IPS-18c (cell line): ENCODE measurements at regions not wholly inside any gene's neighbourhood (a gene's known extent, or its start where the extent isn't known, plus 50 kb on each side); places are given as distances from the start of the nearest gene placed in this dataset.
"Not testable (repeated sequence)": the region's sequence is repeated elsewhere in the genome, so short reads cannot be mapped to it uniquely, and the experiment has no call there.

ENCODE experiments used
- H3K4me3 ChIP-seq: 2 replicates; pipeline ENCODE4 v1.7.0; 2013; ENCODE audit warnings: low read depth, mild to moderate bottlenecking, low read length, moderate library complexity; ENCODE audit not compliant: insufficient read depth
- H3K9me3 ChIP-seq: one replicate; pipeline ENCODE4 v1.6.1; 2013; ENCODE audit warnings: mild to moderate bottlenecking, low read length, moderate library complexity; ENCODE audit not compliant: control insufficient read depth, insufficient read depth

- H3K4me3 ChIP-seq, result no peak overlapping the region
- H3K9me3 ChIP-seq, result peaks cover 7% of the 10 kb centered on the region
These were observed 1333.1 kb upstream of the TENM4 start for GRCh38 chr11:80773919-80774318.

- peaks cover 7% of the 10 kb centered on the region for H3K9me3 ChIP-seq
- no peak overlapping the region for H3K4me3 ChIP-seq
These were observed 1330.2 kb upstream of the TENM4 start for GRCh38 chr11:80771017-80771416.

GRCh38 chr11:80758787-80759186 lies 1318.0 kb upstream of the TENM4 start:
- no peaks in the 10 kb centered on the region for H3K9me3 ChIP-seq
- H3K4me3 ChIP-seq, result no peak overlapping the region

GRCh38 chr11:80748207-80748925 lies 1307.5 kb upstream of the TENM4 start:
- Histone ChIP-seq H3K4me3 (no peak overlapping the region), H3K9me3 (no peaks in the 10 kb centered on the region)

DNA sequence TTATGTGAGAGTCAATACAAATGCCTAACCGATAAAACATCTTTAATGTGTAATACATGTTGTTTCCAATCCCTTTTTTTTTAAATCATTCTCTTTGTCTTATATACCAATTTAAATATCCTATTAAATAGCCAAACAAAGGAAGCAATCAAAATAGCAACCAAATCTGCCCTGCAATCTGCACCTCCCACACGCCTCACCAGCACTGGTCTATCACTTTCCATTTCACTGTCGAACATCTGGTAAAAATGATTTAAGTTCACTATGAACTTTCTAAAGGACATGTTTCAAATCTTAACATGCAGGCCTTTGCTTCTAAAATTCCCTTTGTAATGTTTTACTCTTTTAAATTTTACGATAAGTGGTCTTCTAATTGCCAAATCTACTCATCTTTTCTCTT lies 1305.5 kb upstream of the TENM4 start:
- Histone ChIP-seq H3K9me3 (no peaks in the 10 kb centered on the region), H3K4me3 (no peak overlapping the region)

DNA sequence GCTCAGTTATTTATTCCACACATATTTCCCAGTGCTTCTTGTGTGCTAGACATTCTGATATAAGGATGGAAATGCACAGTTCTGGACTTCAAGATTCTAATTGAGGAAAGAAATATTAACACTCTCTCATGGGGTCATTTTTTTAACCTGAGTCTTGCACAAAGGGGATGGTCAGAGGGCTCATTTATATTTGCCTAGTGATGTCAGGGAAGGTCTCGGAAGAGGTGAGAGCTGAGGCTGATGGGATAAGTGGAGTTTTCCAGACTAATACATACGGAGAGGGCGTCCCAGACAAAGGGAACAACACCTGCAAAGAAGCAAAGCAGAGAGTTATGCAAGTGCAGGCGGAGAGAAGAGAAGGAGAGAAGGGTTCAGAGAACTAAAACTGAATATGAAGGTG lies 1304.6 kb upstream of the TENM4 start:
- H3K4me3 ChIP-seq, result no peak overlapping the region
- no peaks in the 10 kb centered on the region for H3K9me3 ChIP-seq

- Histone ChIP-seq H3K4me3 (no peak overlapping the region), H3K9me3 (no peaks in the 10 kb centered on the region)
These were observed 1293.0 kb upstream of the TENM4 start for GRCh38 chr11:80733790-80734189.

GRCh38 chr11:80733361-80733760 lies 1292.5 kb upstream of the TENM4 start:
- no peak overlapping the region for H3K4me3 ChIP-seq
- no peaks in the 10 kb centered on the region for H3K9me3 ChIP-seq

- Histone ChIP-seq H3K9me3 (no peaks in the 10 kb centered on the region), H3K4me3 (no peak overlapping the region)
These were observed 1286.5 kb upstream of the TENM4 start for GRCh38 chr11:80727315-80727714.

GRCh38 chr11:80726236-80726635 lies 1285.4 kb upstream of the TENM4 start:
- Histone ChIP-seq H3K4me3 (no peak overlapping the region), H3K9me3 (no peaks in the 10 kb centered on the region)

GRCh38 chr11:80724366-80724765 lies 1283.5 kb upstream of the TENM4 start:
- Histone ChIP-seq H3K4me3 (no peak overlapping the region), H3K9me3 (no peaks in the 10 kb centered on the region)

GRCh38 chr11:80722629-80723028 lies 1281.8 kb upstream of the TENM4 start:
- H3K4me3 ChIP-seq, result no peak overlapping the region
- no peaks in the 10 kb centered on the region for H3K9me3 ChIP-seq

DNA sequence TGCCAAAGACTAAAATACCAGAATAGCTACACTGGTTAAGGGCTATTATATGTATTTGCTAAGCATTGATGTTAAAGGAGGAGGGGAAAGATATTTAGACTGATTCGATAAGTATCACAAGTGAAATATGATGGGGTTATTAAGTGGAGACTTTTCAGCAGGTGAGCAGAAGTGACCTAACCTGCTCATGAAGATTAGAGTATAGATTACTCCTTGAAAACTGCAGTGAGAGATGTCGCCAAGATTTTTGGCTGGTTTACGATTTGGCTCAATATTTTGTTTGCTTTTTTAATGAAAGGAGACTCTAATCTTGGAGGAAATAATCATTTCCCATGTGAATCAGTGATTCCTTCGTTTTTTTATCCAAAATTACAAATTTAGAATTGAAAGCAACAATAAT lies 1279.5 kb upstream of the TENM4 start:
- no peaks in the 10 kb centered on the region for H3K9me3 ChIP-seq

GRCh38 chr11:80719292-80719646 lies 1278.4 kb upstream of the TENM4 start:
- no peaks in the 10 kb centered on the region for H3K9me3 ChIP-seq
- H3K4me3 ChIP-seq, result no peak overlapping the region

More for the DNA sequence above, 1279.5 kb upstream of the TENM4 start:
- H3K4me3 ChIP-seq, result no peak overlapping the region

- H3K4me3 ChIP-seq, result no peak overlapping the region
- no peaks in the 10 kb centered on the region for H3K9me3 ChIP-seq
These were observed 1277.9 kb upstream of the TENM4 start for GRCh38 chr11:80718611-80719291.

DNA sequence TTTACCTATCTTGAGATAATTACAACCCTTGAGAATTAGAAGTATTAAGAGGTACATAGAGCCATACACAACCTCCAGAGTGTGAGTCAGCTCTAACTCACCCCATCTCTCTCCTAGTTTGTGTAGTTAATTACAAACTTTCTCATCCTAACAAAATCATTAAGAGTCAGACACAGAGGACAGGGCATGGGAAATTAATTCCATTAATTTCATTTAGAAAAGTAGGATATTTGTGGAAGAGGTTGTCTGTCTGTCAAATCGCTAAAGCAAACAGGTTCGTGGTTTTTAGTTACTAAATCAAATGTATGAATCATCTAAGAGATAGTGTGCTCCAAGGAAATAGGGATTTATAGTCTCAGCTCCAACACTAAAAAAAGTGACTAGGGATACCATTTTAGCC lies 1261.4 kb upstream of the TENM4 start:
- H3K9me3 ChIP-seq, result no peaks in the 10 kb centered on the region
- no peak overlapping the region for H3K4me3 ChIP-seq

DNA sequence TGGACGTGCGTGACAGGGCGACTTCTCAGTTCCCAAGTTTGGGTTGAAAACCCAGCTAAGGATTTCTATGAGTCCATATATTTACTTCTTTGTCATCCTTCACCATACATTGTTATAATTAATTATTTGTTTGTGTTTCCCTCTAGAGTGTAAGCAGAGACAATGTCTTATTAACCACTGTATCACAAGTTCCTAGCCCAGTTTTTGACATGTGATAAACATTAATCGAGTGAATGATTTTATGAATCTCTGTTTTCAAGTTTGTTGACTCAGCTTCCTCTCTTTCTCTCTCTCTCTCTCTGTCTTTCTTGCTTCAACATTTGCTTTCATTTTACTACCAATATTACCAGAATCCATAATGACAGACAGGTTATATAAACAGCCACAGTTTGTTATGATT lies 1259.6 kb upstream of the TENM4 start:
- H3K4me3 ChIP-seq, result no peak overlapping the region
- H3K9me3 ChIP-seq, result no peaks in the 10 kb centered on the region

- not testable (repeated sequence) for H3K4me3 ChIP-seq, H3K9me3 ChIP-seq
These were observed 1258.8 kb upstream of the TENM4 start for GRCh38 chr11:80699406-80700177.
